LNCAP (cell line): ENCODE measurements at regions not wholly inside any gene's neighbourhood (a gene's known extent, or its start where the extent isn't known, plus 50 kb on each side); places are given as distances from the start of the nearest gene placed in this dataset.

ENCODE experiments used
- TF ChIP-seq, protein P1 (sequence below): fragments of 450-650 bp; IDR thresholded peaks from 2 replicates; pipeline ENCODE4 v1.5.1; 2017; ENCODE audit warnings: mild to moderate bottlenecking

DNA sequence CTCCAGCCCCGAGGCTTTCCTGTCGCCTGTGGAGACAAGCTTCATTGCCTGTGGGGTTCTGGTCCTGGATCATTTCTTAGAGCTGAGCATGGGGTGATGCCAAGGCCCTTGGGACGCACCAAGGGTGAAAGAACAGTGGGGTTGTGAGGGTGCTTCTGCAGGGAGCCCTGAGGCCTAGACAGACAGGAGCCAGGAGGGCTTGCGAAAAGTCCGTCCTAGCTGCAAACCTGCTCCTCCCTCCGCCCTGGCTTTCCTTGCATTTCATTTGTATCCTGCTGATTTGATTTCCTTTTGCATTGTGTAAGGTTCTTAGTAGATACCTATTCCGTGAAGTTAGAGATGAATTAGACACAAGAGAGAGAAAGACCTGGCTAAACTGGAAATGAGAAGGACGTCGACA is 286.9 kb upstream of the C2CD4B start:
- TF ChIP-seq, protein P1, sequence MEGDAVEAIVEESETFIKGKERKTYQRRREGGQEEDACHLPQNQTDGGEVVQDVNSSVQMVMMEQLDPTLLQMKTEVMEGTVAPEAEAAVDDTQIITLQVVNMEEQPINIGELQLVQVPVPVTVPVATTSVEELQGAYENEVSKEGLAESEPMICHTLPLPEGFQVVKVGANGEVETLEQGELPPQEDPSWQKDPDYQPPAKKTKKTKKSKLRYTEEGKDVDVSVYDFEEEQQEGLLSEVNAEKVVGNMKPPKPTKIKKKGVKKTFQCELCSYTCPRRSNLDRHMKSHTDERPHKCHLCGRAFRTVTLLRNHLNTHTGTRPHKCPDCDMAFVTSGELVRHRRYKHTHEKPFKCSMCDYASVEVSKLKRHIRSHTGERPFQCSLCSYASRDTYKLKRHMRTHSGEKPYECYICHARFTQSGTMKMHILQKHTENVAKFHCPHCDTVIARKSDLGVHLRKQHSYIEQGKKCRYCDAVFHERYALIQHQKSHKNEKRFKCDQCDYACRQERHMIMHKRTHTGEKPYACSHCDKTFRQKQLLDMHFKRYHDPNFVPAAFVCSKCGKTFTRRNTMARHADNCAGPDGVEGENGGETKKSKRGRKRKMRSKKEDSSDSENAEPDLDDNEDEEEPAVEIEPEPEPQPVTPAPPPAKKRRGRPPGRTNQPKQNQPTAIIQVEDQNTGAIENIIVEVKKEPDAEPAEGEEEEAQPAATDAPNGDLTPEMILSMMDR: no peak

DNA sequence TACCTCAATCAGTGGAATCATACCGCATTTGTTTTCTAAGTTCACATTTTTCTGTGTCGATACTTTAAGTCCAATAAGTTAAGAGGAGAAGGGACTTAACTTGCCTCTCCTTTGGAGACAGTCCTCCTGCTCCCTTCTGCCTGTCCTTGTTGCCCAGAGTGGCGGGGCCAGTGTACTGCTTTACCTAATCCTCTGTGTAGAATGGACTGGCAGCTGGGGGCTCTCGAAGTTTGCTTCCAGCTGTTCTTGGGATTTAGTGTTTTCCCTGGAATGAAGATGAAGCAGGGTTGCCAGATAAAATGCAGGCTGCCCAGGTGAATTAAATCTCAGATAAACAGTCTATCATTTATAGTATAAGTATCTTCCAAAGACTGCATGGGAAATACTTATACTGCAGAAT is 287.6 kb upstream of the C2CD4B start:
- TF ChIP-seq, protein P1: no peak

DNA sequence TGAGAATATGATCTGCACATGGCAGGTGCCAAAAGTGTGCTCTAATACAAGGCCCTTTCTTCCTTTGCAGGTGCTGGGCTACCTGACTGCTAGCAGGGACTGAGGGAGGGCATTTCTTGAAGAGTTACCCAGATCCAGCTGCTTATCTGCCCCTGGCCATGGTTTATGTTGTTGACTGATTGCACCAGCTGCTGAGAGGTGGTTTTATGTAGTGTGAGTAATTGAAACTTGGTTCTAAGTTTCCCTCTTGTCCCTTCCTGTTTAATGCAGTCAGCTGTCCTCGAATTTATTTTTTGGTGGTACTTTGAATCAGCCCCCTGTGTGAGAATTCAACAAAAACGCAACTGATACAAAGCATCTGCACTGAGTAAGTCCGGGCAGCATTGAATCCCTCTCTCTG is 288.3 kb upstream of the C2CD4B start:
- TF ChIP-seq, protein P1: no peak

DNA sequence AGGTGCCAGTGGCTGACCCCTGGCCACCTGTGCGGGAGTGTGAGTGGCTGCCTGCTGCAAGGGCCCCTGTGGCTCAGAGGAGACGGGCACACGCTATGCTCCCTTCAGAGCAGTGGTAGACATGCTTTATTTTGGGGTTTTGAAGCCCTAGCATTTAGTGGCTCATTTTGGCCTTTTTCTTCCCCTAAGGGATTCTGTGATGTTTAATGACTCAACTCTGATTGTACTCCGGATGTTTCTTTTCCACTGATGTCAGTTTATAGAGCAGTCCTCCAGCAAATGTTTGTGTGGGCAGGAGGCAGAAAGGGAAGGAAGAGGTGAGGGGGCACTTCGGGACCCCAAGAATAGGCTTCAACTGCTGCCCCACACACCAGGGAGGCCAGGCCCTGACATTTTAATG is 288.9 kb upstream of the C2CD4B start:
- TF ChIP-seq, protein P1: no peak

DNA sequence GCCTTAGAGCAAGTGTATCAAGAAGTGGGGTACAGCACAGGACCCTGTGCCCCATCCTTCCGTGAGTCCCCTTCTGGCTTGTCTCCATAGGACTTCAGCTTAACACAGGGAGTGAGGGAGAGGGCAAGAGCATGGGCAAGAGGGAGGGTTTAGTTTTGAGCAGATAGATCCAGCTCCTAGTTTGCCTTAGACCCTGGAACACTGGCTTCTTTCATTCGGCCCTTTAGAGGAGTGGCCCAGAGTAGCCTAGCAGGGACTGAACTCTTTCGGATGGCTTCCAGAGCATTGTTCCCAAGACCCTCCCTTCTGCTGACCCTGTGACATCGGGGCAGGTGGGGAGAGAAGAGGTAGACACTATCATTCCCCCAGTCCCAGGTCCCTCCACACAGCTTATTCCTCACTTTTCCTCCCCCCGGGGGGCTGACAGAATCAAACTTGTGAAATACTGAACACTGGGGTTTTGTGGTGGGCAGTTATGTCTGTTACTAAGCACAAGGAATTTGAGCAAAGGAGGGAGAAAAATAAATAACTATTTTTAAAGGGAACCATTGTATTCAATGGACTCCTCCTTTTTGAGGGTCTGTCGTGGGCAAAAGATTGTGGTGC is 289.6 kb upstream of the C2CD4B start:
- TF ChIP-seq, protein P1: no peak

DNA sequence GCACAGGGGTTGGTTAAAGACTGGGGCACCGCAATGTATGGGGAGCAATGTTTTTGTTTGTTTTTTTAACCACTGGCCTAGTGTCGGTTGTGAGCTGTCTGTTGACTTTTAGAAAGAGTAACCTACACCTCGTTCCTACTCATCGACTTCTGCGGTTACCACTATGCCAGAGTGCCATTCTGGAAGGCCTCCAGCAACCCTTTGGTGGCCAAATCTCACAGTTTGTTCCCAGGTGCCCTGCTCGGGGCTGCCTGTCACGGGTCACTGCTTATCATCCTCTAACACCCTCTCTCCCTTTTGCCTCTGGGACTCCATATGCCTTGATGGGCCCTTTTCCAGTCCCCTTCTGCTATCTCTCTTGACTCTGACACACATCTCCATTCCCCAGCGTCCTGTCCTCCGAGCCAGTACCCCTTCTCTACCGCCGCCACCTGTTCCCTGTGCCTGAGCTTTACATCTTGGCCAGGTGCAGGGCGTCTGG is 290.4 kb upstream of the C2CD4B start:
- TF ChIP-seq, protein P1: no peak

DNA sequence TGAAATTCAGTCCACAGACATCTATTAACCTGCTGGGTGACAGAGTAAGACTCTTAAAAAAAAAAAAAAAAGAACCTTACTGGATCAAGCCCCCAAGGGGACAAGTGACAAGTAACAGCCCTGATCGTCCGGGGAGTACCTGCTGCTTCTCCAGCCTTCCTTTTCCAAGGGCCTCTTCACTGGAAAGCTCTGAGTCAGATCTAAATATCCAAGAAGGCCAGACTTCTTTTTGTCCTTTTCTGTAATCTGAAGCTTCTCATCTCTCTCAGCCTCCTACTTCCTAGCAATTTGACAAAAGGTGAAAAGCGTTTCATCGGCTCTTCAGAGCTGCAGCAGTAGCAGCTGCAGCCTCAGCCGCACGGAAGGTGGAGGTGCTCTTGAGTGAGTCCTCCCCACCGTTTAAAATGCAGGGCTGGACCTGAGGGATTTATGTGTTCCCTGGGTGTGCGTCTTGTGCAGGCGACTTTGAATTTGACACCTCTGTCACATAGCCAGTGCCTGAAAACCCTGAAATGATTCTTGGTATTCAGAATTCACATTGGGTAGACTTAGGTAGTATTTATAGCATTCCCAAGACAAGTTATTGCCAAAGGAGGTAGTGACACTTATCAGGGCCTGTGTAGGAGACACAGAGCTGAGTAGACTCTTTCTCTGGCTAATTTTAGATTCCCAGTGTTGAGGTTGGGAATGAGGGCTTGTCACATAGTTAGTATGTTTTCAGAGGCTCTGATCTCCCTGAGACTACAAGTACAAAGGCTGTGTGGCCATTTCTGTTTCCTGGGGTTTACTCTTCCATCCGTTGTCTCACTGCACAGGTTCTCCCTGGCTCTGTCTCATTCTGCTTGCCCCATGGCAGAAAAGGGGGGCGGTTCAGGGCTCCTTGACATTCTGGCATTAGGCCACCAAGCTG is 291.2 kb upstream of the C2CD4B start:
- TF ChIP-seq, protein P1: no peak
